A549 (cell line): ENCODE measurements at regions not wholly inside any gene's neighbourhood (a gene's known extent, or its start where the extent isn't known, plus 50 kb on each side); places are given as distances from the start of the nearest gene placed in this dataset.

ENCODE experiments used
- CEBPB ChIP-seq, 2 experiments: fragments of >200 bp in 1 of 2; sonication (Bioruptor Twin) in 1 of 2; formaldehyde crosslinking in 1 of 2; IDR thresholded peaks; 2 replicates each; pipeline ENCODE4 v1.6.1; 2012 to 2016
- CTCF ChIP-seq: fragments of >200 bp; sonication (Bioruptor Twin); formaldehyde crosslinking; IDR thresholded peaks from 3 replicates; pipeline ENCODE4 v1.5.1; 2016
- HOXA7 ChIP-seq: fragments of 250-450 bp; sonication (Bioruptor Pico); IDR thresholded peaks from 2 replicates; pipeline ENCODE4 v1.5.0; 2020; ENCODE audit warnings: mild to moderate bottlenecking, moderate library complexity
- KDM1A ChIP-seq: fragments of 200-600 bp; sonication (generic); IDR thresholded peaks from 2 replicates; pipeline ENCODE4 v1.6.1; 2016; ENCODE audit warnings: low read depth, mild to moderate bottlenecking

- TF ChIP-seq KDM1A (no peak), CEBPB (IDR thresholded peaks at IDR 0.05) (no peak), HOXA7 (CRISPR knock-in tag) (no peak), CTCF (no peak)
Observed at GRCh38 chr2:35827086-35827485, 528.5 kb upstream of the CRIM1 start.
